HG02970 (cell line): ENCODE measurements at regions not wholly inside any gene's neighbourhood (a gene's known extent, or its start where the extent isn't known, plus 50 kb on each side); places are given as distances from the start of the nearest gene placed in this dataset.
"Not testable (repeated sequence)": the region's sequence is repeated elsewhere in the genome, so short reads cannot be mapped to it uniquely, and the experiment has no call there.

Source experiments
- ATAC-seq: cut with Tn5 transposase; IDR thresholded peaks from one replicate; pipeline ENCODE4 v1.9.1; 2021; ENCODE audit warnings: mild to moderate bottlenecking, moderate library complexity, moderate number of reproducible peaks; ENCODE audit not compliant: unreplicated experiment, low FRiP score

DNA sequence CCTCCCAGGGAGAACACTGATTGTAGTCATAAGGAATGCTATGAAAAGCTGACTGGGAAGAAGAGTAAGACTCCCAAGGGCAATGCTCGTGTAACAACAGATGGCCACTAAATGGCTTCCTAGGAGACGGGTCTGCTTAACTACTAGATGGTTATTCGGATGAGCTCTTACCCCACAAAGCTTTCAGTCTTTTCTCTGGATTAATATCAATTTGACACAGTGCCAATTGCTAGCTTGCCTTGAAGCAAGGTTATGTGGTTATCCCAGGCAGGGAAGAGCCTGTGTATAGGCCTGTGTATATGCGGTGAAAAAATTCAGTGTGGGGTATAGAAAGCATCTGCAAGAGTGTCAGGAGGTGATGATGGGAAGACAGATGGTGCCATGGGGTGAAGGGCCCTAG lies 86.4 kb upstream of the NOX3 start:
- no peak for ATAC-seq

DNA sequence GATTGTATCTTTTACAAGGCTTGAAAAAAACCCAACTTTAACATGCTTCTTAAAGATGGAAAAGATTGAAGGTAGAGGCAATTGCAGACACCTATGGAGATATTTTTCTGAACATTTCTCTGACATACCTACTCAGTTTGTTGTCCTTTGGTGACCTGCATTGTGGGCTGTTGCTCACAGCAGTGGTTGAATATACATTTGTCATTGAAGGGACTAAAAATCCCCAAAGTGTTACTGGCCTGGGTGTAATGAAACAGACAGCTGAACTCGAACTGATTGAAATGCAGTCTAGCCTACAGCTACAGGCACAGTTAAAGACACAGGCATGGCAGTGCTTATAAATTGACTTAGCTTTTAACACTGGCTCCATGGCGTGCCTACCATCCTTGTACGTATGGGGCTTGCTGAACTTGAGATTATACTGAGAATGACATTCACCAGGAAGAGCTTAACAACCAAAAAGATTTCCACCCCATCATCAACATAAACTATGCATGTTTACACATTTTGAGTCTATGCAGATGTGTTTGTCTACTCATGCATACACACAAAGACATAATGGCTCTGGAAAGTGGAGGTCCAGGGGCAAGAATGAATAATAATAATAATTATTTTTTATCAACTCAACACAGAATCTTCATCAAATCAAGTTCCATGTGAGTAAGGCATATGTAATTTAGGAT lies 83.2 kb upstream of the NOX3 start:
- ATAC-seq: no peak

DNA sequence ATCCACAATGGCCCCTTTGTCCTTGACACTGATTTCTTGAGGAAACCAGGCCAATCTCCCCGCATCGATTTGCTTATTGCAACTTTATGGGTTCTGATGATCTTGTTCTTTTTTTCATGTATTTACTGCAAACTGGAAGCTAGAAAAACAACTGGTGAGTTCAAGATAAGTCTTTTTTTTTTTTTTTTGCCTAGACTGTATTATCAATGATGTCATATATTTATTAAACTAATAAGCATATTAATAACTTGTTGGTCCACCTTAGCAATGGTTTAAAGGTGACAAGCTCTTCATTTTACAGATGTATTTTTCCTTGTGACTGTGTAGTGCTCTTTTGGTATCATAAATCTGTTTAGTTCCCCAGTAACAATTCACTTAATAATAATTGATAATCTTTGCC lies 79.0 kb upstream of the NOX3 start:
- ATAC-seq: no peak

DNA sequence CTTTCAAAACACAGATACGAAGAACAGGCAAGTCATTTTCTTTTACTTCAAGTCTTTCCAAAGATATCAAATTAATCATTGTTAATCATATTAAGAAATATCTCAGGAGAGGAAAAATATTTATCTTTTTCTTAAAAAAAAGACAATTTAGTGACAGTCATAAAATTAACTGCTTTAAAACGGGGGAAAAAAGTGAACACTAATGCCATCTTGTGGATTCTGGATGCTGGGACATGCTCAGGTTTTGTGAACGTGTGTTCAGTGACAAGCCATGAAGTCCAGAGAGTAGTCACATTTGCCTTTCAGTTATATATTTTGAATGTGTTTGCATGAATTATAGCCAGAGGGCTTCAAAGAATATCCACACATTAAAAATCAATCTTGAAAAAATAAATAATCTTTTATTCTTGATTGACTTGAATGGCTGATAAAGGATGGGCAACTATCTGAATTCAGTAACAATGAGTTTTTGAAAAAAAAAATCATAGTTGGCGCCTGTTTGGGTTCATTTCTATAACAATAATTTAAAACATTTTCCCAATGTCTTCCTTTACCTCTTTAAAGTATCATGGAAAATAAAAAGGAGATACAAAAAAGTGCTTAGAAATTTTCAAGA lies 74.7 kb upstream of the NOX3 start:
- peak; percentile 56 for ATAC-seq

DNA sequence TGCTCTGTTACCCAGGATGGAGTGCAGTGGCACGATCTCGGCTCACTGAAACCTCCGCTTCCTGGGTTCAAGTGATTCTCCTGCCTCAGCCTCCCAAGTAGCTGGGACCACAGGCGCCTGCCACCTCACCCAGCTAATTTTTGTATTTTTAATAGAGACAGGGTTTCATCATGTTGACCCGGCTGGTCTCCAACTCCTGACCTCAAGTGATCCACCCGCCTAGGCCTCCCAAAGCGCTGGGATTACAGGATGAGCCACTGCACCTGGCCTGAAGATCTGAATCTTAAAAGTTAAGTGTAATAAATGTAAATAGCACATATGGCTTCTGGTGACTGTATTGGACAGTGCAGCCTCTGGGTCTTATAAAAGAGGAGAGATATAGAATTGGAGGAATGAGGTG lies 74.2 kb upstream of the NOX3 start:
- not testable (repeated sequence) for ATAC-seq

DNA sequence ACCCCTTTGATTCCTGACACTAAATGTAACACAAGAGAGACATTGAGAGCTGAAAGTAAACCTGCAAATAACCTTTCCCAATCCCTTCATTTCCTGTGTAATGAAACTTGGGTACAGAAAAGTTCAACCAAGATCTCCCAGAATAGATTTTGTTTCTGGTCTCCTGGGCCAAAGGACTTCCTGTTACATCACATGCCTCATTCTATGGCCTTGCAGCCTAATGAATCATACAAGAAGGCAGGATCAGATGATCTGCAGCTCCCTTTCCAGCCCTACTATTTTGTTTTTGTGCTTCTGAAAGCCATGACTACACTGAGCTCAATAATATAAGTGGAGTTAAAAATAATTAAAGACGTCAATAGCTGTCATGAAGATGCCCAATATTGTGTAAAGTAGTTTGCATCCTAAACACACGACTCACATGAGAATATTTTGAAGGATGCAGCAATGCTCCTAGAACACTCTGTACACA lies 73.4 kb upstream of the NOX3 start:
- no peak for ATAC-seq

DNA sequence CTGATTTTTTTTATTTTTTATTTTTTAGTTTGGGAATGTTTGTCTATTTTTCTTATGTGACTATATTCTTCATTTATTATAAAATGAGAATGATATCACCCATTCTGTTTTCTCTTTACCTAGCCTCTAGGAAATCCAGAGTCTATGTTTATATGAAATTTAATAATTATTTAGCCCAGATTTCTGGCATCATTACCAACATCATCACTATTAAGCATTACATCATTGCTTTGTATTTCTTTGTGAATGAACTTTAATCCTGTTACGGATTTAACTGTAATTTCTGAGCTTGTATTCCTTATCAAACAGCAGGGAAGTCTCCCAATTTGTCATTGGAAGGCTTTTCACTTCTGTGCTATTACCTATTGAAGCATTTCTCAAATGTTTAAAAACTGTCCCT lies 72.7 kb upstream of the NOX3 start:
- no peak for ATAC-seq

DNA sequence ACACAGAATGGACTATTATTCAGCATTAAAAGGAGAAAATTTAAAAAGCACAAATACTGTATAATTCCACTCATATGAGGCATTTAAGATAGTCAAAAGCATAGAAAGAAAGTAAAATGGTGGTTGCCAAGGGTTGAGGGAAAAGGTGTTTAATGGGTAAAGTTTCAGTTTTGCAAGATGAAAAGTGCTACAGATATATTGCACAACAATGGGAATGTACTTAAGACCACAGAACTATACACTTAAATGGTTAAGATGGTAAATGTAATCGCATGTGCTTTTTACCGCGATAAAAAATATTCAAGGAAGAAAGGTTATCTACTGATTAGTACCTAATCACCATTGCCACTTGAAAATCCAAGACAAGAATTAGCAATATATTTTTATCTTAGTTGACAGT lies 71.8 kb upstream of the NOX3 start:
- no peak for ATAC-seq

DNA sequence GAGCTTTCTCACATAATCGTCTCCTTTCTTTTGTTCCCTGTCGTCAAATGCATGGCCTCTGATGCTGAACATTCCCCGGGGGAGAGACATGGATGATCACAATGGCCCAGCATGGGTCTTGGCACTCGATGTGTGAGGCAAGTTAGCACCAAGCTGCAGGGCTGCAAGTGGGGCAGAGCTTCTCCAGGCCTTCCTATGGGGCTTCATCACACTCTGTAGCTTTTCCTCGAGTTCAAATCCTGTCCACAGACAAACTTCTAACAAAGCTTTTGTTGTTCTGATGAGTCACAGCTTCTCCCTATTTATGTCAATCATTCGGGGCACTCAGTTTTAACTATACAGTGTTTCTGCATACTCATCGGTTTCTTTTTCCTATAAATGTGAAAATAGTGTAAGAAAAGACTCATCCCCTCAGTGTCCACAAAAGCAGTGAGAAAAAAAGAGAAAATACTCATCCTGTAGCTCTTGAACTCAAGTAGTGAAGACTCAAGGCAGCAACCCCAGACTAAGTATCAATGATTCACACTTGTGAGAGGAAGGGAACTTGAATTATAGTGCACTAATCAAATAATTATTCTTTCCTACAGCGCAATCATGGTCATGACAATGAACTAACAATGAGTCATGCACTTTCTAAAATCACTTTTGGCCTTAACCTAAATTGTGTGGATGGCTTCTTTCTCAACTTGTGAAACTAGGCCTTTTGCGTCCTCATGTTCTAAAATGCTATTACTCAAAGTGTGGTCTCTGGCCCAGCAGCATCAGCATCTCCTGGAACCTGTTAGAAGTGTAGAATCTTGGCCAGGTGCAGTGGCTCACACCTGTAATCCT lies 68.4 kb upstream of the NOX3 start:
- ATAC-seq: no peak

DNA sequence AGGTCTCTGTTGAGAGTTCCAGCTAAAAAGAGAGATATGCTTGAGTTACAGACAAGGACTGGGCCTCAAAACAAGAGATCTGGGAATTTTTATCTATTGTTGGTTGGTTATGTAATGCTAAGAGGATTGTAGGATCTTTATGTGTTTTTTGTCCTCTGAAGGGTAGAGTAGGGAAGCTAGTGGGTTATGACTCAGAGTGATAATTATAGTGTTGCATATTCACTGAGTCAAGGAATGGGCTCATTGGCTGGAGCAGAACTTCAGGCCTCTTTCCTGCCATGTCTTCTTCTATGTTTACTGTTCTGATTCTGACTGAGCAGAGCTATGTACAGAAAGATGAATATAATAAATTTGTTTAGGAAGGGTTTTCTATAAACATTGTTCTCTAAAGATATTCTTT lies 66.1 kb upstream of the NOX3 start:
- no peak for ATAC-seq

DNA sequence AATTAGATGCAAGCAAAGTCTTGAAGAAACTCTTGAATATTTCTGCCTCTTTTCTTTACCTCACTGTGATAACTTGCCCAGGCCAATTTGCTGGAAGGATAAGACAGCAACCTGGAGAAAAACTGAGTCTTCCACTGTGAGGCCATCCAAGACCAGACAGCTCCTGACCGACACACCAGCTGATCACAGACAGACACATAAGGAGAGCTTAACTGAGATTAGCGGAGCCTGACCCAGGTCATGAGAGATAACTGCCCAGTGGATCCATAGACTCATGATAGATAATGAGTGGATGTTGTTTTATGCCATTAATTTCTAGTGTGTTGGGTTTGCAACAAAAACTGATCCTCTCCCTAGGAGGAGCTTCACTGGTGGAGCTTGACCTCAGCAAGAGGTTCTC lies 64.4 kb upstream of the NOX3 start:
- no peak for ATAC-seq

DNA sequence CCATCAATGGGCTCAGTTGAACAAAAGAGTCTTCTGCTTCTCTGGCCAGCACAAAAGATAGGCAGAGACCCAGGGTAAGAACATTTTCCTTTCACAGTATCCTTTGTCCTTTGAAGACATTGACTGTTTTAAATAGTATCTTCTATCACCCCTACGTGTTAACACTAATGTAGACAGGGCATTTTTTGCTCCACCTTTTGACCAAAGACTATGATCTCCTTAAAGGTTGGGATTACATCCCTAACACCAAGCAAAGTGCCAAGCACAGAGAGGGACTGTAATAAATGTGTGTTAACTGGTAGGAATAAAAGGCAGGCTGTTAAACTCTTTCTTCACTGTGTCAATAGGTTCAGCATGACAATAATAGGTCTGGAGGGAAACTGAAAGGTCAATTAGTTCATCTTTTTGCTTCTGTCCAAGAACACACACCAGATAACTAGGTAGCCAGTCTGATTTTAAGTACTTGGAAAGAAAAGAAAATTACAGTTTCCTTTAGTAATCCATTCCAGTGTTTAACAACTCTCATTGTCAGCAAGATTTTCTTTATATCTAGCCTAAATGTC lies 63.6 kb upstream of the NOX3 start:
- no peak for ATAC-seq

DNA sequence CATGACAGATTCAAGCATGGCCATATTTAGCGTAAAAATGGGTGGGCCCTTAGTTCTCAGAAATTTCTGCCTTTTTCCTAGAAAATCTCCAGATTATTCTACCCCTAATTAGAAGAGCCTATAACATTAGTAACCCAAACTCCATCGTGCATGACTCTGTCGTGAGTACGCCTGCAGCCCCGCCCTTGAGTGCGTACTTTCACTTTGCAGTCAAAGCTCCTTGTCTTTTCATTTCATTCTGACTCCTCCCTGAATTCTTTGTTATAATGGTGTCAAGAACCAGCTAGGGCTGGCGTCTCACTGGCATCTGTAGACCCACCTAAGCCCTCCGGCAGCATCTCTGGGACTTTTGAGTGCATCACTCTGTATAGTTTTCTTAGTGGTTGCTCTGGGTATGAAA lies 61.7 kb upstream of the NOX3 start:
- ATAC-seq: no peak

DNA sequence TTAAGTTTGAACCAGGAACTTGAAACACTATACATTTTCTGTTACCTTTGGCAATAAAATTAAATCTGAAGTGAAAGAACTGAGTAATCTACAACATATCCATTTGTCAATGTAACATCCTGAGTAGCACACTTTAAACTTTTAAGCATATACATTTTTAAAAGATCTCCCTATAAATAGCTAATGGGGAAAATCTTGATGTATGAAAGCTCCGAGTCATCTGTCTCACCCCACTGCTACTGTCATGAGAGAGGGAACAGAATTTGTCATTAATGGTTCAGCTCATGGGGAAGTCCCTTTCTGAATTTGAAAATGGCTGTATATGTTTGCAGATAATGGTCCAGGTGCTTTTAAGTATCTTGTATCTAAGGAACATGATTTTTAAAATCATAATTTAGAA lies 55.2 kb upstream of the NOX3 start:
- ATAC-seq: no peak

DNA sequence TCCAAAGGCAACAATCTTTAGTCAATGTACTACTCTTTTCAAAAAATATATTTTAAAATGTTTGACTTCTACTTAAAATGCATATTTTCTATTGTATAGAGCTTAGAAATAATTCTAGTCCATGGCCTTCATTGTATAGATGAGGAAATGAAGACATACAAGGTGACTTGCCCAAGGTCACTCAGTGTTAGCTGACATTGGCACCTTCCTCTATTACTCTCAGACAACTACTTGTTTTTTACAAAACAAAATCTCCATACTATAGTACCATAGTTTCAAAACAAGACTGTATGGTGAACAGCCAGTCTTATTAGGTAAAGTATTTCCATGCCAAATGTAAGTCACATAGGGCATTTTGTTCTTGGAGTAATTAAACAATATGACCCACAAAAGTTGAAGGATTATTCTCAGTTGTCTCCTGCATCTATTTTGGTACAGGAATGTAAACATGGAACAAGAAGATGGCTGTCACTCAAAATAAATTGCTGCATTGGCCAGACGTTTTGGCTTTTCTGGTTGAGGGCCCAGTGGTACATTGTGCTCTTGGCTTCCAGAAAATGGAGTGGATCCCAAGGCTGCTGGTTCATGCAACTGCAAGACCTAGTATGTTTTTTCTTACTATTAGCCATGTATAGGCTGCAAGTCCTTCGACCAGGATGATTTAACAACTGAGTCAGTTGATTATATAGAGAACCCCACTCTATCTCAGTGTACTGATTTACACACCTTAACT lies 54.3 kb upstream of the NOX3 start:
- ATAC-seq: no peak

DNA sequence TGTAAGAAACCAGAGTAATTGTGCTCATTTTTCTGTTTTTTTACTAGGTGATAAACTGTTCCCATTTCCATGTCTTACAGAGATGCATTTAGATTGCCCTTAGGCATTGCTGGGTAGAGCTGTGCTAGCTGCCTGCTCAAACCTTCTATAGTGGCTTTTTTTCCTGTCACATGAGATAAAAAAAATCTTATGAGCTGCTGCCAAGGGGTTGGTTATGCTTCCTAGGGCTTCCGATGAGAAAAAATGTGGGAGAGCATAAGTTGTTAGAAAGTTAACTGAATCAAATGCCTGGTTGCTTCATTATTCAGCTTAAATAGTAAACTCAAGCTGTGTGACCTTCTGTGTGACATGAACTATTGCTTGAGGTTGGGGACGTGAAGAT lies 50.0 kb upstream of the NOX3 start:
- ATAC-seq: no peak
